GM12878 (cell line): ENCODE measurements at regions not wholly inside any gene's neighbourhood (a gene's known extent, or its start where the extent isn't known, plus 50 kb on each side); places are given as distances from the start of the nearest gene placed in this dataset.

Experiments
- ATAC-seq: fragments of 200-7000 bp; cut with Tn5 transposase; 3 replicates; pipeline ENCODE4 v1.9.1; 2020; ENCODE audit warnings: mild to moderate bottlenecking, moderate library complexity
- BruUV-seq: library from RNA; stranded (reverse); fragments of 400-500 nt; replicated peaks from 2 replicates; lab custom pipeline; 2021; lab: Mats Ljungman, UMichigan
- CTCF ChIA-PET: fragments of 300-600 bp; sonication (Branson Sonifier 250); formaldehyde crosslinking; extraction: SDS; loops from one replicate; lab custom pipeline; 2021; ENCODE audit warnings: inconsistent platforms; lab: Yijun Ruan, JAX
- POLR2A ChIA-PET: fragments of 350-600 bp; formaldehyde crosslinking; extraction: SDS; loops from one replicate; lab custom pipeline; 2021; ENCODE audit warnings: inconsistent platforms; lab: Charles Lee
- RAD21 ChIA-PET: fragments of 300-600 bp; sonication (Branson Sonifier 250); formaldehyde crosslinking; loops from one replicate; lab custom pipeline; 2023; ENCODE audit warnings: antibody characterized with exemption; ENCODE audit not compliant: unreplicated experiment; lab: Charles Lee
- SMC1A ChIA-PET: fragments of 300-600 bp; sonication (Branson Sonifier 250); formaldehyde crosslinking; loops from one replicate; lab custom pipeline; 2023; ENCODE audit not compliant: unreplicated experiment, uncharacterized antibody; lab: Charles Lee
- DNase-seq: peaks from one replicate; pipeline ENCODE4 v3.0.0-alpha.2; 2011; ENCODE audit warnings: low read depth, low spot score
- FAIRE-seq: peaks from 3 replicates; lab custom pipeline; 2011; peaks lifted over from hg19 to GRCh38; lab: Jason Lieb, UNC
- H2AFZ ChIP-seq: 2 replicates; pipeline ENCODE4 v1.6.0; 2011; ENCODE audit warnings: low read depth, low read length, control low read depth; ENCODE audit not compliant: control insufficient read depth
- H3K27ac ChIP-seq: 2 replicates; pipeline ENCODE4 v1.5.1; 2011; ENCODE audit warnings: control low read depth; ENCODE audit not compliant: control insufficient read depth, insufficient read depth
- H3K27me3 ChIP-seq, 2 experiments: replicated peaks in 1 of 2; 2 replicates each; pipeline versions ENCODE4 v1.6.0 to v1.6.1; 2011; ENCODE audit warnings: low read length in 1 of 2; ENCODE audit not compliant: control insufficient read depth in 2 of 2, insufficient read depth in 2 of 2
- H3K36me3 ChIP-seq, 2 experiments: 2 replicates each; pipeline ENCODE4 v1.5.1; 2011; ENCODE audit warnings: low read length in 1 of 2; ENCODE audit not compliant: control insufficient read depth in 2 of 2, insufficient read depth in 2 of 2
- H3K4me1 ChIP-seq: 2 replicates; pipeline ENCODE4 v1.6.1; 2011; ENCODE audit warnings: mild to moderate bottlenecking, low read length, moderate library complexity, mixed read lengths; ENCODE audit not compliant: control insufficient read depth, insufficient read depth
- H3K4me2 ChIP-seq: 2 replicates; pipeline ENCODE4 v1.6.0; 2011; ENCODE audit warnings: control low read depth; ENCODE audit not compliant: control insufficient read depth, insufficient read depth
- H3K4me3 ChIP-seq: fragments of 200-600 bp; sonication (generic); 2 replicates; pipeline ENCODE4 v1.5.1; 2016
- H3K79me2 ChIP-seq: 2 replicates; pipeline ENCODE4 v1.6.0; 2011; ENCODE audit warnings: low read length; ENCODE audit not compliant: control insufficient read depth, insufficient read depth
- H3K9ac ChIP-seq: 2 replicates; pipeline ENCODE4 v1.8.0; 2011; ENCODE audit warnings: low read length, control low read depth, mixed read lengths; ENCODE audit not compliant: control insufficient read depth, insufficient read depth
- H3K9me3 ChIP-seq: replicated peaks from 3 replicates; pipeline ENCODE4 v1.5.1; 2011; ENCODE audit warnings: mild to moderate bottlenecking, low read length; ENCODE audit not compliant: control insufficient read depth, insufficient read depth
- H4K20me1 ChIP-seq: 2 replicates; pipeline ENCODE4 v1.6.0; 2011; ENCODE audit not compliant: control insufficient read depth, insufficient read depth
- CHD2 ChIP-seq: IDR thresholded peaks from 2 replicates; pipeline ENCODE4 v1.6.1; 2011; ENCODE audit warnings: low read depth, low read length, improper control_type of control experiment, borderline replicate concordance
- CREB1 ChIP-seq: IDR thresholded peaks from 2 replicates; pipeline ENCODE4 v1.6.1; 2012; ENCODE audit warnings: low read depth, mild to moderate bottlenecking, inconsistent platforms
- HDAC6 ChIP-seq: fragments of 200-600 bp; sonication (generic); IDR thresholded peaks from one replicate; pipeline ENCODE4 v1.8.0; 2017; ENCODE audit warnings: antibody characterized with exemption; ENCODE audit not compliant: unreplicated experiment
- IKZF1 ChIP-seq: fragments of 450-650 bp; conservative IDR thresholded peaks from 2 replicates; pipeline ENCODE4 v1.6.1; 2017; ENCODE audit warnings: antibody characterized with exemption, mild to moderate bottlenecking
- JUNB ChIP-seq: IDR thresholded peaks from 2 replicates; pipeline ENCODE4 v1.6.1; 2016; ENCODE audit warnings: antibody characterized with exemption, mild to moderate bottlenecking
- MTA3 ChIP-seq: IDR thresholded peaks from 2 replicates; pipeline ENCODE4 v1.6.1; 2012; ENCODE audit warnings: low read length, inconsistent platforms, borderline replicate concordance
- RCOR1 ChIP-seq: conservative IDR thresholded peaks from 2 replicates; pipeline ENCODE4 v1.6.1; 2012; ENCODE audit warnings: low read depth, low read length, improper control_type of control experiment
- SPI1 ChIP-seq: IDR thresholded peaks from 2 replicates; pipeline ENCODE4 v1.6.1; 2011; ENCODE audit warnings: low read depth, mild to moderate bottlenecking, low read length, moderate library complexity, borderline replicate concordance; ENCODE audit not compliant: insufficient read depth
- TBL1XR1 ChIP-seq: IDR thresholded peaks from 2 replicates; pipeline ENCODE4 v1.6.1; 2012; ENCODE audit warnings: low read depth, low read length, improper control_type of control experiment
- WGBS: methylation state at CpG from one replicate; pipeline ENCODE4 v1.1.6; 2016; ENCODE audit warnings: low lambda C conversion rate; ENCODE audit not compliant: insufficient replicate concordance, insufficient coverage; ENCODE audit errors: missing lambda C conversion rate; 5-methylcytosine and 5-hydroxymethylcytosine counted together
- in situ Hi-C: fragments of 300-500 bp; cut with MboI; formaldehyde crosslinking; loops from 9 replicates; pipeline ENCODE4 v1.14.3; 2018; ENCODE audit warnings: mixed read lengths
- intact Hi-C: fragments of 100-400 bp; cut with micrococcal nuclease; formaldehyde crosslinking; loops from one replicate; pipeline ENCODE4 v1.14.2; 2022; ENCODE audit not compliant: unreplicated experiment
- TF ChIP-seq, protein P1 (sequence below): fragments of 450-650 bp; IDR thresholded peaks from 2 replicates; pipeline ENCODE4 v1.6.1; 2014; ENCODE audit warnings: mild to moderate bottlenecking
- TF ChIP-seq, protein P2 (sequence below): IDR thresholded peaks from 2 replicates; pipeline ENCODE4 v1.6.1; 2012; ENCODE audit warnings: low read depth, low read length, improper control_type of control experiment
- TF ChIP-seq, protein P3 (sequence below): fragments of 150-350 bp; IDR thresholded peaks from 2 replicates; pipeline ENCODE4 v1.6.1; 2014; ENCODE audit warnings: mild to moderate bottlenecking, low read depth, low read length
- TF ChIP-seq, protein P4 (sequence below): fragments of 450-650 bp; IDR thresholded peaks from 2 replicates; pipeline ENCODE4 v1.6.1; 2016; ENCODE audit warnings: mild to moderate bottlenecking, moderate library complexity, borderline replicate concordance

DNA sequence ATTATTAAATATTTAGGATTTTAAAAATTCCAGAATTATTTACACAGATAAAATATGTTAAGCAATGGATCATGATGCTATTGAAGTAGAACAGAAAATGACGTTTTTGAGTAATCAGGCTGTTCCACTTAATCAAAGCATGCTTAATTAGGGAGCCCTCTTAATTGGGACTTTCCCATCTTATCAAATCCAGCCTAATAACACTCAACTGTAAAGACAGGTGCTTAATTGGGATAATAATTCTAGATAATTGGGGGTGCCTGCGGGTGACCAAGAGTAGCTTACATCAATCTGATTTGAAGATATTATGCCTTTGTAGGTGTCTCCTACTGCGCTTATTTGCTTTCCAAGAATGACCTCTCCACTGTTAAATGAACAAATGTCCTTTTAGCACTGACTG lies 742.2 kb upstream of the SLITRK6 start:
- no peaks in the 10 kb centered on the region for H3K9me3 ChIP-seq
- ATAC-seq (no peak), DNase-seq (no peak), FAIRE-seq (no peak)
- H3K9ac ChIP-seq, result no peak overlapping the region
- no peaks in the 10 kb centered on the region for H4K20me1 ChIP-seq
- no TSS peak for BruUV-seq
- no peak overlapping the region for H3K27ac ChIP-seq
- H3K27me3 ChIP-seq, result no peaks in the 10 kb centered on the region
- ChIA-PET RAD21 (no interaction called here), POLR2A (no interaction called here), CTCF (no interaction called here), SMC1A (interaction anchor here (0.8 kb wide), 1 partner anchor 9 kb away, joined by 3 read pairs; no protein-coding TSS in a partner anchor)
- 24% methylated on average over 3 of the region's 3 CpGs for WGBS
- intact Hi-C loops, result no loop called here
- no peak overlapping the region for H3K4me3 ChIP-seq
- no peak overlapping the region for H3K4me2 ChIP-seq
- TF ChIP-seq CHD2 (no peak), CREB1 (no peak), RCOR1 (no peak), JUNB (no peak), SPI1 (no peak), MTA3 (no peak), IKZF1 (no peak), TBL1XR1 (no peak), HDAC6 (no peak)
- TF ChIP-seq, protein P1, sequence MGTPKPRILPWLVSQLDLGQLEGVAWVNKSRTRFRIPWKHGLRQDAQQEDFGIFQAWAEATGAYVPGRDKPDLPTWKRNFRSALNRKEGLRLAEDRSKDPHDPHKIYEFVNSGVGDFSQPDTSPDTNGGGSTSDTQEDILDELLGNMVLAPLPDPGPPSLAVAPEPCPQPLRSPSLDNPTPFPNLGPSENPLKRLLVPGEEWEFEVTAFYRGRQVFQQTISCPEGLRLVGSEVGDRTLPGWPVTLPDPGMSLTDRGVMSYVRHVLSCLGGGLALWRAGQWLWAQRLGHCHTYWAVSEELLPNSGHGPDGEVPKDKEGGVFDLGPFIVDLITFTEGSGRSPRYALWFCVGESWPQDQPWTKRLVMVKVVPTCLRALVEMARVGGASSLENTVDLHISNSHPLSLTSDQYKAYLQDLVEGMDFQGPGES, result no peak
- TF ChIP-seq, protein P2, sequence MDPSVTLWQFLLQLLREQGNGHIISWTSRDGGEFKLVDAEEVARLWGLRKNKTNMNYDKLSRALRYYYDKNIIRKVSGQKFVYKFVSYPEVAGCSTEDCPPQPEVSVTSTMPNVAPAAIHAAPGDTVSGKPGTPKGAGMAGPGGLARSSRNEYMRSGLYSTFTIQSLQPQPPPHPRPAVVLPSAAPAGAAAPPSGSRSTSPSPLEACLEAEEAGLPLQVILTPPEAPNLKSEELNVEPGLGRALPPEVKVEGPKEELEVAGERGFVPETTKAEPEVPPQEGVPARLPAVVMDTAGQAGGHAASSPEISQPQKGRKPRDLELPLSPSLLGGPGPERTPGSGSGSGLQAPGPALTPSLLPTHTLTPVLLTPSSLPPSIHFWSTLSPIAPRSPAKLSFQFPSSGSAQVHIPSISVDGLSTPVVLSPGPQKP, result no peak
- TF ChIP-seq, protein P3, sequence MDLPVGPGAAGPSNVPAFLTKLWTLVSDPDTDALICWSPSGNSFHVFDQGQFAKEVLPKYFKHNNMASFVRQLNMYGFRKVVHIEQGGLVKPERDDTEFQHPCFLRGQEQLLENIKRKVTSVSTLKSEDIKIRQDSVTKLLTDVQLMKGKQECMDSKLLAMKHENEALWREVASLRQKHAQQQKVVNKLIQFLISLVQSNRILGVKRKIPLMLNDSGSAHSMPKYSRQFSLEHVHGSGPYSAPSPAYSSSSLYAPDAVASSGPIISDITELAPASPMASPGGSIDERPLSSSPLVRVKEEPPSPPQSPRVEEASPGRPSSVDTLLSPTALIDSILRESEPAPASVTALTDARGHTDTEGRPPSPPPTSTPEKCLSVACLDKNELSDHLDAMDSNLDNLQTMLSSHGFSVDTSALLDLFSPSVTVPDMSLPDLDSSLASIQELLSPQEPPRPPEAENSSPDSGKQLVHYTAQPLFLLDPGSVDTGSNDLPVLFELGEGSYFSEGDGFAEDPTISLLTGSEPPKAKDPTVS, result no peak
- TF ChIP-seq, protein P4, sequence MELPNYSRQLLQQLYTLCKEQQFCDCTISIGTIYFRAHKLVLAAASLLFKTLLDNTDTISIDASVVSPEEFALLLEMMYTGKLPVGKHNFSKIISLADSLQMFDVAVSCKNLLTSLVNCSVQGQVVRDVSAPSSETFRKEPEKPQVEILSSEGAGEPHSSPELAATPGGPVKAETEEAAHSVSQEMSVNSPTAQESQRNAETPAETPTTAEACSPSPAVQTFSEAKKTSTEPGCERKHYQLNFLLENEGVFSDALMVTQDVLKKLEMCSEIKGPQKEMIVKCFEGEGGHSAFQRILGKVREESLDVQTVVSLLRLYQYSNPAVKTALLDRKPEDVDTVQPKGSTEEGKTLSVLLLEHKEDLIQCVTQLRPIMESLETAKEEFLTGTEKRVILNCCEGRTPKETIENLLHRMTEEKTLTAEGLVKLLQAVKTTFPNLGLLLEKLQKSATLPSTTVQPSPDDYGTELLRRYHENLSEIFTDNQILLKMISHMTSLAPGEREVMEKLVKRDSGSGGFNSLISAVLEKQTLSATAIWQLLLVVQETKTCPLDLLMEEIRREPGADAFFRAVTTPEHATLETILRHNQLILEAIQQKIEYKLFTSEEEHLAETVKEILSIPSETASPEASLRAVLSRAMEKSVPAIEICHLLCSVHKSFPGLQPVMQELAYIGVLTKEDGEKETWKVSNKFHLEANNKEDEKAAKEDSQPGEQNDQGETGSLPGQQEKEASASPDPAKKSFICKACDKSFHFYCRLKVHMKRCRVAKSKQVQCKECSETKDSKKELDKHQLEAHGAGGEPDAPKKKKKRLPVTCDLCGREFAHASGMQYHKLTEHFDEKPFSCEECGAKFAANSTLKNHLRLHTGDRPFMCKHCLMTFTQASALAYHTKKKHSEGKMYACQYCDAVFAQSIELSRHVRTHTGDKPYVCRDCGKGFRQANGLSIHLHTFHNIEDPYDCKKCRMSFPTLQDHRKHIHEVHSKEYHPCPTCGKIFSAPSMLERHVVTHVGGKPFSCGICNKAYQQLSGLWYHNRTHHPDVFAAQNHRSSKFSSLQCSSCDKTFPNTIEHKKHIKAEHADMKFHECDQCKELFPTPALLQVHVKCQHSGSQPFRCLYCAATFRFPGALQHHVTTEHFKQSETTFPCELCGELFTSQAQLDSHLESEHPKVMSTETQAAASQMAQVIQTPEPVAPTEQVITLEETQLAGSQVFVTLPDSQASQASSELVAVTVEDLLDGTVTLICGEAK, result no peak
- no peaks in the 10 kb centered on the region for H3K36me3 ChIP-seq
- no peaks in the 10 kb centered on the region for H3K4me1 ChIP-seq
- H2AFZ ChIP-seq, result no peak overlapping the region
- in situ Hi-C loops, result no loop called here
- no peaks in the 10 kb centered on the region for H3K79me2 ChIP-seq
